Kasumi-1 (cell line): ENCODE measurements at regions not wholly inside any gene's neighbourhood (a gene's known extent, or its start where the extent isn't known, plus 50 kb on each side); places are given as distances from the start of the nearest gene placed in this dataset.

Source experiments
- DNase-seq, 2 experiments: peaks; one replicate each; lab custom pipeline; 2025; lab: John Stamatoyannopoulos, UW

- DNase-seq: no peak
These were observed 563.4 kb upstream of the TENM3 start for GRCh38 chr4:181679754-181680153.

DNA sequence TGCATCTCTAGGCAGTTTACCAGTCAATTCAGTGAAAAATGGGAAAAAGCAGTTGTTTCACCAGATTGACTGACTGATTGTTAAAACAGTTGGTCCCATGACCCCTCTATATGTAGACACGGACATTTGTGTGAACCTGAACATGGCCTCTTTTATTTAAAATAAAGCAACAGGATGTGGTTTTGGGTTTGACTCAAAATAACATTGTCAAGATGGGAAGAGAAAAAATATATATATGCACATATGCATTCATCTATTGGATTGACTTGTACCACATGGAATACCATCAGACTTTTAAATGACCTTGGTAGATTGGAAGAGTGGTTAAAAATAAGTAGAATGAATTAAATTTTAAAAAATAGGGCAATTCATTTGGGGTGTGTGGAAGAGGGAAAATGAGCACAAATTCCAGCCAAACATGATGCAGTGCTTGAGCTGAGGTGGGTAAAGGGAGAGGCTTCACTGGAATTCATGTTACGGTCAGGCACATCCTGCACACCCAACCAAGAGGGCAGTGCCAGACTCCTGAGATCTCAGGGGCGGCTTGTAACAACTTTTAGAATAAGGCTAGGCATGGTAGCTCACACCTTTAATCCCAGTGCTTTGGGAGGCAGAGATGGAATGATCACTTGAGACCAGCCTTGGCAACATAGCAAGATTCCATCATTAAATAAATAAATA lies 560.7 kb upstream of the TENM3 start:
- no peak for DNase-seq

GRCh38 chr4:181684310-181684709 lies 558.9 kb upstream of the TENM3 start:
- no peak for DNase-seq

DNA sequence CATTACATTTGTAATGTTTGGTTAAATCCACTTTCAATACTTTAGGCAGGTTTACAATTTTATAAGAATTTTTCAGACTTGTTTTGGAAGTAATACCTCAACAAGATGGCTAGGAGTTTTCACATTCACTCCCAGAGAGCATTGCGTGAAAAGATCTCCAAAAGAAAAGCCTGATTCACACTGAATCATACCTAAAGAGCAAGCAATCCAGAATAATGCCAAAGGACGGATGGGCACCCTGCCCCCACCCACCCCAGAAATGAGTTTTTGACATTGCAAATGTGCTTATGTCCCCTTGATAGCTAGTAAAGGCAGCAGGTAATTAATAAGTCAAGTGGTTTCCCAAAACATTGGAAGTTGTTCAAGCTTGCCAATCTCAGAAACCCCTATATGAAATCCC lies 557.7 kb upstream of the TENM3 start:
- DNase-seq: no peak

GRCh38 chr4:181685911-181686310 lies 557.3 kb upstream of the TENM3 start:
- no peak for DNase-seq

- no peak for DNase-seq
These were observed 556.1 kb upstream of the TENM3 start for GRCh38 chr4:181687116-181687515.

DNA sequence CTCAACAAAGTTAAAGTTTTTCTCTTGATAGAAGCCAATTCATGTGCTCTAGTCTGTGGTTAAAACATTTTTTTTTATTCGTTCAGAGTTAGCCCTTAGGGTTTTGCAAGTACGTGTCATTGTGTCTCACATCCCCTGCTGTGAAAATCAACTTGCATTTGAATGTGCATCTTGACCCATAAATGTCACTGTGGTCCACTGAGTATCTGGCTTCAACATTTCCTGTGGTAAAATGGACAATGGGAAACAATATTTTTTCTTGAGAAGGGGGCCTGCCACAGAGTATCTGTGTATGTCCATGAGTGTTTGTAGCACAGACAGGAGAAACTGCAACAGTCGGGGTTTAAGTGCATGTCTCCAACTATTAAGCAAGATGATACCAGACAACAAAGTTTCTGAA lies 554.8 kb upstream of the TENM3 start:
- no peak for DNase-seq

- DNase-seq: no peak
These were observed 554.3 kb upstream of the TENM3 start for GRCh38 chr4:181688872-181689271.

- no peak for DNase-seq
These were observed 552.7 kb upstream of the TENM3 start for GRCh38 chr4:181690498-181690897.

DNA sequence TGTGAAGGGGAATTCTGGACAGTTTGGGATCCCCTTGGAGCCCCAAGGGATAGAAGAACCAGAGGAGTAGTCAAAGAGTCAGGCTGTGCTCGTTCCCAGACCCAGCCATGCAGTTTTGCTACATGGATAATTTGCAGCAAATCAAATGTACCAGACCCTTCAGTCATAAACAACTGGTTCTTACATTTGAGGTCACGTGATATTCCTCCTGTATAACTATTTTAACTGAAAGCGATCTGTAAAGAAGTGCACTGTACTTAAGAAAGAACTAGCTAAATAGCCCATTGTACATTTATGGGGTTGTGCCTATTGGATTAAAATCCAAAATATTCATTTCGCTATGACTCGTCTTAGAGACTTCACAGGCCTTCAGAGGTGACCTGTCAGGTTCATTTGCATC lies 550.2 kb upstream of the TENM3 start:
- no peak for DNase-seq

DNA sequence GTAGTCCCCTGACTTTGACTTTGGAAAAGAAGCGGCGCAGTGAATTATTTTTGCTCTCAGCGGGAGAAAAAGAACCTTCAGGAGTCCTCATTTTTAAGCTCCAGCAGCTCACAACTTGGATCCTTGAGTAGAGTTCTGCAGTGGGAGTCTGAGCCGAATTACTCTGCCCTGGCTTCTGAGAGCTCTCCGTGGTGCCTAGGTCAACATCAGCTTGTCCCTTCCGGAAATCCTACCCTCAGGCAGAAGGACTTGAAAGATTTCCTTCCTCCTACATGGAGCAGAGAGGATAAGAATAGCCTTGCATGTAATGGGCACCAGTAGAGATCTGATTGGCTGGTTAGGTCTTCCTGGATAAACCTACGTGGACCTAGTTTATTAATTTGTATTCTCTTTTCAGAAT lies 549.7 kb upstream of the TENM3 start:
- no peak for DNase-seq

GRCh38 chr4:181698221-181698620 lies 545.0 kb upstream of the TENM3 start:
- DNase-seq: no peak

DNA sequence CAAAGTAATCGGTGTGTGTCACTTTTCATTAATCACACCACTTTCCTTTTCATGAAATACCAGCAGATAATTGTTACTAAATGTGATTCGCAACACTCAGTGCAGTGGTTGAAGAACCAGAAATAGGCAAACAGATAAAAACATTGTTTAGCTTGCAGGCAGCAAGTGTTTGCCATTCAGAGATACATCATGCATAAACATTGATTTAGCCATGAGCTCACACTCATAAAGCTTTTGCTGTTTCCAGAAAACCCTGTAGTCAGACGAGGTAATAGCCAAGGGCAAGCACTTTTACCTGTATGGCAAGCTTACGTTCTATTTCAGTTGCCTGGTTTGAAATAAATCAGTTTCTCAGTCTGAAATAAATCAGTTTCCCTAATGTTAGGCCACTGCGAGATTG lies 542.0 kb upstream of the TENM3 start:
- no peak for DNase-seq

DNA sequence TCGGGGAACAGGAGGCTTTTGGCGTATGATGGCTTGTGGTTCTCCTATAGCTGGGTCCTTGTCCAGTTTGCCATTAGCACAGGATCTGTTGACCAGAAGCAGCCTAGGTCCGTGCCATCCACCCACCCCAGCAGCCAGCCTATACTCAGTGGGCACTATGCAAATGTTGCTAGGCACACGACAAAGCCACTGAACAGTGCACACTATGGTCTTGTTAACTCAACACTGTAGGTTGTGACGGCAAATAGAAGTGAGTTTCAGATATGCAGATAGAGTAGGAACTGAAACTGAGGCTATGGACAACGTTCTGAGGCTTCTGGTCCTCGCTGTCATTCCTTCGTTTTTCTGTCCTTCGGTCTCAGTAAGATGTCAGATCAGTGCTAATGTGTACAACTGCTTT lies 541.3 kb upstream of the TENM3 start:
- no peak for DNase-seq

DNA sequence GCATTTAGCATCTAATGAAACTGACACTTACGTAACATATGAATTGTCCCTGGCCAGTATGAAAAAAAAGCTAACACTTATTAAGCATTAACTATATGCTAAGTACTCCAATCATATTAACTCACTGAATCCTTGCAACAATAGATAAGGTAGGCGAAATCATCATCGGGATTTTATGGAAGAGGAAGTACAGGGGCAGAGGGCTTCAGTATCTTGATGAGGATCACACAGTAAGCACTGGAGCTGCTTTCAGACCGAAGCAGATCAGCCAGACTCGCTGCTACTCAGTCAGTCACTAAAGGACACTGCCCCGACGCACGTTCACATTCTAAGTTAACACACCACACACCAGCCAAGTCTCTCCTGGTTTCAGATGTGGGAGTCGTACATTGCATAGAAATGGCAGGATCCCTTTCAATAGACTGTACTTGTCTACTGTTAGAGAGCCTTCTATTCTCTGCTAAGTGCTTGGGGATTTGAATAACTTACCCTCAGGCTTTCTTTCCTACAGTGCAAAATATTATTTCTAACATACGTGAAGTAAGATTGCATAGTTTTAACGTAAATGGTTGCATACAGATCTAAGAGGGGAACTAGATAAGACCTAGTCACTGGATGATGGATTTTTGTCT lies 540.2 kb upstream of the TENM3 start:
- DNase-seq: peak in 1 of 2 experiments; percentile 16

DNA sequence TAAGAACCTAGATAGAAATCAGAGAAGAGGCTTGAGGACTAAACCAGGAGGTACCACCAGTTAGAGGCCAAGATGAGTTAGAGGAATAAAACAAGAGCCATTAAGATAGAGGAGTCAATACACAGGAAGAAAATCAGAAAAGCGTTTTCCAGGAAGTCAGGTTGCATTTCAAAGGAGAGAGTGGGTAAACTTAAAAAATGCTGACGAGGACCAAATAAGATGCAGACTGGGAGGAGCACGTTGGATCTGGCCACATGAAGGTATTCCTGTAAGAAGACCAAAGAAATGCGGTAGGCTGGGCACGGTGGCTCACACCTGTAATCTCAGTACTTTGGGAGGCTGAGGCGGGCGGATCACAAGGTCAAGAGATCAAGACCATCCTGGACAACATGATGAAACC lies 533.1 kb upstream of the TENM3 start:
- DNase-seq: no peak

DNA sequence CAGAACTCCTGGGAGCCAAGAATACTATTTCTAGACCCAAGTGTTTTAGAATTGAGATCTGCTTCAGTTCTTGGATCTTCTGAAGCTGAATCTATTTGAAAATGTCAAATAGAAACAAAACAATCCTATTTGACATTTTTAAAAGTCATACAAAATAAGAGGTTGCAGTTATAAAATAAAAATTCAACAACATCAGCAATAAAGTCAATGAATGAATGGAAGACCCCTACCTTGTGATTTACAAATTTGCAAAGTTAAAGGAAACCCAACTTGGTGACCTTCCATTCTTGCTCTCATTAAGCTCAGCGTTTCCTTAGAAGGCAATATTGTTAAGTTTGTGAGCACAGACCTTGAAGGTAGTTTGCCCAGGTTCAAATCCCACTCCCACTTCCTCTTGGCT lies 531.8 kb upstream of the TENM3 start:
- no peak for DNase-seq

DNA sequence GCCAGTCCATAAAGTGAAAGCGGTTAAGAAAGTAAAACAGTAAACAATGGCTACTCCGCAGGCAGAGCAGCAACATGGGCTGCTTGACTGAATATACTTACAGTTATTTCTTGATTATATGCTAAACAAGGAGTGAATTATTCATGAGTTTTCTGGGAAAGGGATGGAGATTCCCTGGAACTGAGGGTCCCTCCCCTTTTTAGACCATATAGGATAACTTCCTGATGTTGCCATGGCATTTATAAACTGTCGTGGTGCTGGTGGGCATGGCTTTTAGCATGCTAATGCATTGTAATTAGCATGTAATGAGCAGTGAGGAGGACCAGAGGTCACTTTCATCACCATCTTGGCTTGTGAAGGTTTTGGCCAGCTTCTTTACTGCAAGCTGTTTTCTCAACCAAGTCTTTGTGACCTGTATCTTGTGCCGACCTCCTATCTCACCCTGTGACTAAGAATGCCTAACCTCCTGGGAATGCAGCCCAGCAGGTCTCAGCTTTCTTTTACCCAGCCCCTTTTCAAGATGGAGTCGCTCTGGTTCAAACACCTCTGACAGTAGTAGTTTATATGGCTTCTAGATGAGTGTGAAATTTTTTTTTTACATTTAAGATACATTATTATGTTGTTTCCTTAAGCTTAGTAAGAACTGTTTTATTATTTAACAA lies 514.8 kb upstream of the TENM3 start:
- no peak for DNase-seq

- DNase-seq: no peak
These were observed 511.3 kb upstream of the TENM3 start for GRCh38 chr4:181731900-181732299.

DNA sequence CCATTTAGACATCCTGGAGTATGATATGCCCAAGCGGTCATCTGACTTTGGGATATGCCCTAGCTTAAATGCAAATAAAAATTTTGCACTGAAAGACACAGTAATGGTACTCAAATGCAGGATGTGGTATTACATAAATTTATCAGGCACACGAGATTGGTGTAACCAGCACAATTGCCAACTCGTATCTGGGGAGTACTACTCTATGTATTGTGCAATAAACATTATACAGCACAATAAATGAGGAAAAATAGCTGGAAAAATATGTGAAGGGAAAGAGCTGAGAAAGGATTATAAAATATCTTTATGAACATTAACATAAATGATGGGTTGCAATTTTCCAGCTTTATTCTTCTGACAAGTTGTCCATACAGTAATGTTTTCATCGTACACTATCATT lies 505.5 kb upstream of the TENM3 start:
- DNase-seq: no peak

GRCh38 chr4:181739031-181739430 lies 504.2 kb upstream of the TENM3 start:
- DNase-seq: no peak

DNA sequence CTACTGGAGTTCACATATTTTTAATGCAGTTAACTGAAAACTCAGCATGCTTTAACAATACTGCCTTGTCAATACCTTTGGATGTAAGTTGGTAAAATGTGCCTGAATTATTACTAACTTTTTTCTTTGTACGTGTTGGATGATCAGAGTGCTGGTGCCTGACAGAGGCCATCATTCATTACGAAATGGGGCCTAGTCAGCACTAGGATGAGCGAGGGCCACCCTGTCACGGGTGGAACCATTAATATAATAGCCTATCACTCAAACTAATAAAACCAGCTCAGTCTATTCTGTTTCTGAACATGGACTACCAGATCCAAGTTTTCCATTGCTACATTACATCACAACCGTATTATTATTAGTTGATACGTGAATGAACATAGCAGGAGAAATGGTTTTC lies 501.7 kb upstream of the TENM3 start:
- DNase-seq: no peak

- no peak for DNase-seq
These were observed 497.1 kb upstream of the TENM3 start for GRCh38 chr4:181745933-181746625.
